K562 (cell line): ENCODE measurements at regions not wholly inside any gene's neighbourhood (a gene's known extent, or its start where the extent isn't known, plus 50 kb on each side); places are given as distances from the start of the nearest gene placed in this dataset.

ENCODE experiments used
- ATAC-seq: fragments of 200-7000 bp; cut with Tn5 transposase; 3 replicates; pipeline ENCODE4 v1.9.1; 2020; ENCODE audit warnings: moderate library complexity
- BruUV-seq: library from RNA; stranded (reverse); fragments of 400-500 nt; replicated peaks from 2 replicates; lab custom pipeline; 2021; lab: Mats Ljungman, UMichigan
- CTCF ChIA-PET: fragments of 300-600 bp; formaldehyde crosslinking; extraction: SDS; loops from one replicate; lab custom pipeline; 2021; ENCODE audit warnings: low intra/inter-chr PET ratio; lab: Yijun Ruan, JAX
- POLR2A ChIA-PET: fragments of 300-600, 350-650 bp; sonication (Branson Sonifier 250); formaldehyde crosslinking; extraction: SDS; loops from one replicate; lab custom pipeline; 2021; ENCODE audit warnings: antibody characterized with exemption, inconsistent platforms; lab: Yijun Ruan, JAX
- DNase-seq, 4 experiments: peaks; one replicate each; pipeline versions ENCODE4 v3.0.0 to v3.0.0-alpha.2; 2011 to 2018; ENCODE audit warnings: low spot score in 3 of 4, mixed read lengths in 3 of 4; ENCODE audit errors: extremely low read depth in 1 of 4
- FAIRE-seq: peaks from 2 replicates; lab custom pipeline; 2011; peaks lifted over from hg19 to GRCh38; lab: Jason Lieb, UNC
- H2AFZ ChIP-seq: 2 replicates; pipeline ENCODE4 v1.6.0; 2011; ENCODE audit warnings: low read depth, low read length, control low read depth, inconsistent platforms
- H3K27ac ChIP-seq: fragments of 200-600 bp; 3 replicates; pipeline ENCODE4 v1.8.0; 2011; ENCODE audit warnings: low read depth, mild to moderate bottlenecking, control low read depth, inconsistent platforms, low read length, moderate library complexity, mixed read lengths; ENCODE audit errors: extremely low read depth
- H3K27me3 ChIP-seq, 2 experiments: fragments of 300-600 bp in 1 of 2; 2 replicates in 1 of 2; 3 replicates in 1 of 2; pipeline versions ENCODE4 v1.6.0 to v1.8.0; 2011; ENCODE audit warnings: inconsistent platforms in 2 of 2, low read length in 2 of 2, mild to moderate bottlenecking in 1 of 2, mixed read lengths in 1 of 2, moderate library complexity in 1 of 2; ENCODE audit not compliant: control insufficient read depth in 2 of 2, insufficient read depth in 2 of 2
- H3K36me3 ChIP-seq: fragments of 300-600 bp; 3 replicates; pipeline ENCODE4 v1.8.0; 2011; ENCODE audit warnings: mild to moderate bottlenecking, low read length, inconsistent platforms; ENCODE audit not compliant: control insufficient read depth, insufficient read depth
- H3K4me1 ChIP-seq, 2 experiments: fragments of 200-600 bp in 1 of 2; replicated peaks in 1 of 2; 2 replicates in 1 of 2; 3 replicates in 1 of 2; pipeline versions ENCODE4 v1.5.1 to v1.8.0; 2011; ENCODE audit warnings: inconsistent platforms in 2 of 2, low read length in 2 of 2, mild to moderate bottlenecking in 1 of 2, mixed read lengths in 1 of 2, moderate library complexity in 1 of 2; ENCODE audit not compliant: control insufficient read depth in 2 of 2, insufficient read depth in 2 of 2
- H3K4me2 ChIP-seq: 2 replicates; pipeline ENCODE4 v1.6.1; 2011; ENCODE audit warnings: low read length, control low read depth, inconsistent platforms, mixed read lengths; ENCODE audit not compliant: insufficient read depth
- H3K4me3 ChIP-seq: fragments of 200-600 bp; sonication (generic), shearing (Covaris generic); 2 replicates; pipeline ENCODE4 v1.5.1; 2016; ENCODE audit warnings: control low read depth, inconsistent platforms
- H3K79me2 ChIP-seq: fragments of 200-600 bp; 3 replicates; pipeline ENCODE4 v1.8.0; 2011; ENCODE audit warnings: low read length, inconsistent platforms; ENCODE audit not compliant: control insufficient read depth, insufficient read depth
- H3K9ac ChIP-seq, 2 experiments: 2 replicates each; pipeline versions ENCODE4 v1.6.0 to v1.6.1; 2011; ENCODE audit warnings: low read depth in 2 of 2, low read length in 2 of 2, control low read depth in 1 of 2, inconsistent platforms in 1 of 2, mild to moderate bottlenecking in 1 of 2, mixed read lengths in 1 of 2; ENCODE audit not compliant: insufficient read depth in 1 of 2
- H3K9me1 ChIP-seq: one replicate; pipeline ENCODE4 v1.6.0; 2011; ENCODE audit warnings: inconsistent platforms, mild to moderate bottlenecking, low read length, moderate library complexity; ENCODE audit not compliant: control insufficient read depth, insufficient read depth
- H3K9me3 ChIP-seq: replicated peaks from 2 replicates; pipeline ENCODE4 v1.5.1; 2011; ENCODE audit warnings: low read depth, low read length, inconsistent platforms; ENCODE audit not compliant: control insufficient read depth, insufficient read depth
- H4K20me1 ChIP-seq: replicated peaks from 2 replicates; pipeline ENCODE4 v1.6.1; 2011; ENCODE audit warnings: low read length, inconsistent platforms, mixed read lengths; ENCODE audit not compliant: control insufficient read depth, insufficient read depth
- ARID4B ChIP-seq: sonication (generic); formaldehyde crosslinking; IDR thresholded peaks from 2 replicates; pipeline ENCODE4 v1.8.0; 2022; ENCODE audit warnings: mild to moderate bottlenecking, missing genetic modification reagents
- BCOR ChIP-seq: fragments of 450-650 bp; IDR thresholded peaks from 2 replicates; pipeline ENCODE4 v1.6.1; 2016
- BHLHE40 ChIP-seq: IDR thresholded peaks from 2 replicates; pipeline ENCODE4 v1.6.1; 2011; ENCODE audit warnings: low read length, improper control_type of control experiment
- DACH1 ChIP-seq: fragments of 450-650 bp; IDR thresholded peaks from 2 replicates; pipeline ENCODE4 v1.6.1; 2018; ENCODE audit not compliant: partially characterized antibody
- EZH2 ChIP-seq: IDR thresholded peaks from 2 replicates; pipeline ENCODE4 v1.6.1; 2012; ENCODE audit warnings: low read depth, mild to moderate bottlenecking, inconsistent platforms, low read length, borderline replicate concordance
- GTF2E2 ChIP-seq: fragments of 200-800 bp; sonication (Bioruptor generic); IDR thresholded peaks from 2 replicates; pipeline ENCODE4 v1.6.1; 2016; ENCODE audit warnings: missing genetic modification characterization, missing compliant biosample characterization
- JUN ChIP-seq, 2 experiments: sonication (generic) in 1 of 2; formaldehyde crosslinking in 1 of 2; IDR thresholded peaks; 2 replicates each; pipeline versions ENCODE4 v1.6.1 to v1.8.0; 2012 to 2022; ENCODE audit warnings: borderline replicate concordance in 2 of 2, mild to moderate bottlenecking in 2 of 2, improper control_type of control experiment in 1 of 2, low read depth in 1 of 2, low read length in 1 of 2, missing genetic modification reagents in 1 of 2
- KDM4B ChIP-seq, 2 experiments: fragments of 450-650 bp in 1 of 2; sonication (generic) in 1 of 2; IDR thresholded peaks; 2 replicates each; pipeline ENCODE4 v1.6.1; 2016 to 2017; ENCODE audit warnings: borderline replicate concordance in 2 of 2, antibody characterized with exemption in 1 of 2, low read depth in 1 of 2, mild to moderate bottlenecking in 1 of 2
- MLX ChIP-seq, 2 experiments: fragments of 450-650 bp in 1 of 2; sonication (generic) in 1 of 2; formaldehyde crosslinking; conservative IDR thresholded peaks; 2 replicates each; pipeline versions ENCODE4 v1.4.0 to v1.8.1; 2020 to 2022; ENCODE audit warnings: mild to moderate bottlenecking in 1 of 2, missing genetic modification reagents in 1 of 2
- NELFE ChIP-seq: IDR thresholded peaks from 2 replicates; pipeline ENCODE4 v1.6.1; 2011; ENCODE audit warnings: mild to moderate bottlenecking; ENCODE audit not compliant: insufficient read depth, insufficient read length
- PHB ChIP-seq: fragments of 250-450 bp; sonication (Bioruptor Pico); IDR thresholded peaks from 2 replicates; pipeline ENCODE4 v1.5.0; 2021
- POLR2G ChIP-seq: fragments of 200-400 bp; formaldehyde crosslinking; IDR thresholded peaks from 2 replicates; pipeline ENCODE4 v1.6.1; 2017; ENCODE audit warnings: low read depth, mild to moderate bottlenecking, antibody characterized with exemption, low read length, moderate library complexity
- RBFOX2 ChIP-seq: fragments of 200-400 bp; formaldehyde crosslinking; IDR thresholded peaks from 2 replicates; pipeline ENCODE4 v1.6.1; 2017; ENCODE audit warnings: low read depth, mild to moderate bottlenecking, low read length, moderate library complexity
- SP2 ChIP-seq: IDR thresholded peaks from 2 replicates; pipeline ENCODE4 v1.6.1; 2011; ENCODE audit warnings: mild to moderate bottlenecking, low read depth, low read length, moderate library complexity; ENCODE audit not compliant: poor library complexity, severe bottlenecking; ENCODE audit errors: extremely low read depth
- ZBTB8A ChIP-seq: fragments of 450-650 bp; IDR thresholded peaks from 2 replicates; pipeline ENCODE4 v1.6.1; 2018; ENCODE audit warnings: mild to moderate bottlenecking, moderate library complexity; ENCODE audit not compliant: partially characterized antibody
- ZNF143 ChIP-seq: sonication (generic); formaldehyde crosslinking; IDR thresholded peaks from 2 replicates; pipeline ENCODE4 v1.9.0; 2022; ENCODE audit warnings: mild to moderate bottlenecking, missing genetic modification reagents
- ZNF76 ChIP-seq: fragments of 250-450 bp; sonication (Bioruptor Pico); IDR thresholded peaks from 2 replicates; pipeline ENCODE4 v1.4.0; 2020; ENCODE audit warnings: mild to moderate bottlenecking, moderate library complexity, borderline replicate concordance
- ZZZ3 ChIP-seq: fragments of 450-650 bp; IDR thresholded peaks from 2 replicates; pipeline ENCODE4 v1.6.1; 2016; ENCODE audit warnings: antibody characterized with exemption, mild to moderate bottlenecking, moderate library complexity
- WGBS: fragments of 100-300 bp; shearing (Covaris generic); methylation state at CpG from one replicate; pipeline ENCODE4 v1.1.6; 2016; ENCODE audit warnings: low coverage, mixed read lengths; ENCODE audit not compliant: insufficient coverage; ENCODE audit errors: missing lambda C conversion rate; 5-methylcytosine and 5-hydroxymethylcytosine counted together
- in situ Hi-C: fragments of 300-500 bp; cut with MboI; formaldehyde crosslinking; loops from 4 replicates; pipeline ENCODE4 v1.15.0; 2018; ENCODE audit warnings: inconsistent platforms, mixed read lengths
- intact Hi-C: fragments of 100-400 bp; cut with micrococcal nuclease; formaldehyde crosslinking; loops from 2 replicates; pipeline ENCODE4 v1.14.2; 2022

- TF ChIP-seq ARID4B (no peak), POLR2G (no peak), NELFE (no peak), RBFOX2 (no peak), JUN (IDR thresholded peaks at IDR 0.05; ENCODE audit: borderline replicate concordance, low read depth, low read length) (no peak), JUN (CRISPR knock-in tag; IDR thresholded peaks at IDR 0.05; ENCODE audit: borderline replicate concordance) (no peak), PHB (CRISPR knock-in tag) (no peak)
Measured at GRCh38 chr10:36057180-36057579, 415.1 kb upstream of the FZD8 start (continued).

GRCh38 chr10:36053775-36054174 is 411.7 kb upstream of the FZD8 start:
- H2AFZ ChIP-seq: no peak overlapping the region
- ChIA-PET POLR2A (interaction anchor here (0.6 kb wide), 1 partner anchor 114 kb away, joined by 3 read pairs; no protein-coding TSS in a partner anchor), CTCF (no interaction called here)
- DNase-seq: no peak
- WGBS: 0% methylated on average over 4 of the region's 4 CpGs
- H3K4me2 ChIP-seq: no peak overlapping the region
- no peak for ATAC-seq
- H3K36me3 ChIP-seq: no peaks in the 10 kb centered on the region
- no peak overlapping the region for H3K4me3 ChIP-seq
- no TSS peak for BruUV-seq
- H3K9me1 ChIP-seq: no peaks in the 10 kb centered on the region
- H3K79me2 ChIP-seq: no peaks in the 10 kb centered on the region
- H4K20me1 ChIP-seq: no peaks in the 10 kb centered on the region
- 0 out of 2 replicates have a peak, but pooled peaks cover 2% of the 10 kb centered on the region for H3K9me3 ChIP-seq
- no peak overlapping the region for H3K9ac ChIP-seq
- H3K27me3 ChIP-seq: no peaks in the 10 kb centered on the region
- no peaks in the 10 kb centered on the region for H3K4me1 ChIP-seq
- no peak for FAIRE-seq
- intact Hi-C loops (no loop called here), in situ Hi-C loops (no loop called here)
- TF ChIP-seq ZNF76 (no peak), ZZZ3 (no peak), BCOR (no peak), SP2 (no peak), MLX (CRISPR knock-in tag; conservative IDR thresholded peaks at IDR 0.05) (no peak), ZBTB8A (no peak), KDM4B (IDR thresholded peaks at IDR 0.05; ENCODE audit: borderline replicate concordance in 2 of 2, low read depth in 1 of 2) (no peak), EZH2 (no peak), DACH1 (no peak), GTF2E2 (no peak), BHLHE40 (no peak), ZNF143 (CRISPR knock-in tag) (no peak)
- no peak overlapping the region for H3K27ac ChIP-seq
